Glutamatergic neuron (in vitro differentiated cells): ENCODE measurements at regions not wholly inside any gene's neighbourhood (a gene's known extent, or its start where the extent isn't known, plus 50 kb on each side); places are given as distances from the start of the nearest gene placed in this dataset.
"Not testable (repeated sequence)": the region's sequence is repeated elsewhere in the genome, so short reads cannot be mapped to it uniquely, and the experiment has no call there.

ENCODE experiments used
- DNase-seq: peaks from one replicate; pipeline ENCODE4 v3.0.0; 2022
- H3K27ac Mint-ChIP-seq: one replicate; pipeline ENCODE4 v1.8.0; 2020; ENCODE audit warnings: mild to moderate bottlenecking, mixed read lengths, inconsistent platforms; ENCODE audit not compliant: unreplicated experiment
- H3K27me3 Mint-ChIP-seq: one replicate; pipeline ENCODE4 v1.8.0; 2020; ENCODE audit warnings: mild to moderate bottlenecking, moderate library complexity, mixed read lengths, inconsistent platforms; ENCODE audit not compliant: unreplicated experiment
- H3K36me3 Mint-ChIP-seq: one replicate; pipeline ENCODE4 v1.8.0; 2020; ENCODE audit warnings: mild to moderate bottlenecking, mixed read lengths, inconsistent platforms; ENCODE audit not compliant: unreplicated experiment
- H3K4me1 Mint-ChIP-seq: one replicate; pipeline ENCODE4 v1.8.0; 2020; ENCODE audit warnings: mild to moderate bottlenecking, low read depth, mixed read lengths, inconsistent platforms; ENCODE audit not compliant: unreplicated experiment
- H3K4me3 Mint-ChIP-seq: one replicate; pipeline ENCODE4 v1.8.0; 2020; ENCODE audit warnings: mild to moderate bottlenecking, mixed read lengths, inconsistent platforms; ENCODE audit not compliant: unreplicated experiment
- H3K9me3 Mint-ChIP-seq: one replicate; pipeline ENCODE4 v1.8.0; 2020; ENCODE audit warnings: mild to moderate bottlenecking, moderate library complexity, mixed read lengths, inconsistent platforms; ENCODE audit not compliant: unreplicated experiment
- CTCF ChIP-seq: fragments of 200-600 bp; sonication (generic); IDR thresholded peaks from one replicate; pipeline ENCODE4 v1.5.0; 2021; ENCODE audit not compliant: partially characterized antibody, unreplicated experiment

- no peak for DNase-seq
- no peak for TF ChIP-seq CTCF
- peaks cover 6% of the 10 kb centered on the region for H3K36me3 Mint-ChIP-seq
- no peak overlapping the region for H3K27ac Mint-ChIP-seq
- H3K4me3 Mint-ChIP-seq = no peak overlapping the region
- H3K9me3 Mint-ChIP-seq = peaks cover 8% of the 10 kb centered on the region
- no peaks in the 10 kb centered on the region for H3K27me3 Mint-ChIP-seq
- H3K4me1 Mint-ChIP-seq = no peaks in the 10 kb centered on the region
These were observed 90.8 kb upstream of the TMEM132D start for GRCh38 chr12:129994634-129995033.

GRCh38 chr12:129997239-129997638 lies 93.4 kb upstream of the TMEM132D start:
- no peak overlapping the region for H3K27ac Mint-ChIP-seq
- no peak for DNase-seq
- H3K4me3 Mint-ChIP-seq = no peak overlapping the region
- H3K4me1 Mint-ChIP-seq = no peaks in the 10 kb centered on the region
- no peak for TF ChIP-seq CTCF
- H3K9me3 Mint-ChIP-seq = peaks cover 7% of the 10 kb centered on the region
- no peaks in the 10 kb centered on the region for H3K27me3 Mint-ChIP-seq
- H3K36me3 Mint-ChIP-seq = peaks cover 6% of the 10 kb centered on the region

GRCh38 chr12:130004310-130004877 lies 100.6 kb upstream of the TMEM132D start:
- not testable (repeated sequence) for H3K4me1 Mint-ChIP-seq, H3K4me3 Mint-ChIP-seq, DNase-seq, H3K27ac Mint-ChIP-seq, H3K27me3 Mint-ChIP-seq, H3K36me3 Mint-ChIP-seq, H3K9me3 Mint-ChIP-seq

DNA sequence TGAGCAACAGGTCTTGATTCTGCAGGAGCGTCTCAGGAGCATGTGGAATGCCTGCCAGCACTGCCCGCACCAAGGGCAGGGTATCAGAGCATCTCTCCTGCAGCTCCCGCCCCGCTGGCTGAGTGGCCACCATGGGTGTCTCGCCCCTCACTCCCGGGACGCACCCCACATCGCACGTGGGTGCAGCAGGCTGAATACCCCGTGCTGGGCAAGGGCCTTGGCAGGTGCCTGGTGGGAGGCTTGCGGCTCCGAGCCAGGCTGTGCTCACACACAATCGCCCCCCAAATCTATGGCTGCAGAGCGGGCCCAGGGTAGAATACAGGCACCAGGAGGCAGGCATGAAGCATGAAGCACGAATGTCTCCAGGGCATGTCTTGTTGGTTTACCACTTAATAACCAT lies 103.9 kb upstream of the TMEM132D start:
- Mint-ChIP-seq H3K4me3 (no peak overlapping the region), H3K36me3 (peaks cover 5% of the 10 kb centered on the region), H3K9me3 (peaks cover 8% of the 10 kb centered on the region), H3K27me3 (no peaks in the 10 kb centered on the region), H3K27ac (no peak overlapping the region), H3K4me1 (no peaks in the 10 kb centered on the region)
- DNase-seq = no peak
- TF ChIP-seq CTCF = no peak

- H3K27me3 Mint-ChIP-seq = no peaks in the 10 kb centered on the region
- peaks cover 8% of the 10 kb centered on the region for H3K9me3 Mint-ChIP-seq
- peaks cover 5% of the 10 kb centered on the region for H3K36me3 Mint-ChIP-seq
- H3K4me1 Mint-ChIP-seq = no peaks in the 10 kb centered on the region
- no peak for DNase-seq
- H3K4me3 Mint-ChIP-seq = no peak overlapping the region
- no peak for TF ChIP-seq CTCF
- no peak overlapping the region for H3K27ac Mint-ChIP-seq
These were observed 104.4 kb upstream of the TMEM132D start for GRCh38 chr12:130008241-130008640.
